Cardiac muscle cell (in vitro differentiated cells and primary cell): ENCODE measurements at regions not wholly inside any gene's neighbourhood (a gene's known extent, or its start where the extent isn't known, plus 50 kb on each side); places are given as distances from the start of the nearest gene placed in this dataset.

ENCODE experiments used
- DNase-seq, 2 donors: peaks; one replicate each; pipeline versions ENCODE4 v3.0.0 to v3.0.0-alpha.2; 2010 to 2017; ENCODE audit warnings: low read depth in 1 of 2, low spot score in 1 of 2
- H3K27ac ChIP-seq: fragments of 200-600 bp; sonication (generic); 2 replicates; pipeline ENCODE4 v1.5.1; 2016
- H3K27me3 ChIP-seq: fragments of 200-600 bp; sonication (generic); 2 replicates; pipeline ENCODE4 v1.6.0; 2016; ENCODE audit warnings: control low read depth
- H3K36me3 ChIP-seq: fragments of 200-600 bp; sonication (generic); 2 replicates; pipeline ENCODE4 v1.5.1; 2016; ENCODE audit warnings: control low read depth
- H3K4me1 ChIP-seq: fragments of 200-600 bp; sonication (generic); 2 replicates; pipeline ENCODE4 v1.8.1; 2017; ENCODE audit warnings: low read depth, mild to moderate bottlenecking, mixed run types
- H3K4me3 ChIP-seq: fragments of 200-600 bp; sonication (generic); 2 replicates; pipeline ENCODE4 v1.5.1; 2016; ENCODE audit warnings: mild to moderate bottlenecking
- H3K9me3 ChIP-seq: fragments of 200-600 bp; sonication (generic); 2 replicates; pipeline ENCODE4 v1.5.1; 2017; ENCODE audit warnings: low read depth, mild to moderate bottlenecking, control low read depth
- TF ChIP-seq, protein P1 (sequence below): IDR thresholded peaks from 2 replicates; pipeline ENCODE4 v1.5.1; 2012; ENCODE audit warnings: low read depth, mild to moderate bottlenecking, low read length

DNA sequence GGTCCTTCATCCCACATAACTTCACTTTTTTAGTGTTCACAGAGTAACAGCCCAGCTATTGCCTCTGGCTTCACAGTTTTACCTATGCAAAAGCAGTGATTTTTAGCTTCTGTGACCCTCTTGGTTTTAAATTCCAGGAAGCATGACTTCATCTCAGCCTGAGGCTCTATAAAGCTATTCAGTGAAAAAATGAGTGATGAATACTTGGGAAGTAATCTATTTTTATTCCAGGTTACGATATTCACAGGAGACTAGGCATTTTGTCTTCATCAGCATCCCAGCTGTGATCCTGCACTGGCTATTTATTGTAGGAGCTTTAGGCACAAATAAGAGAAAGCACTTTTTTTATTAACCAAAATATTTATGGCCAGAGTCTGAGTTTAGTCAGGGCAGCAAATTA is 164.8 kb downstream of the SNAPC1 start:
- TF ChIP-seq, protein P1, sequence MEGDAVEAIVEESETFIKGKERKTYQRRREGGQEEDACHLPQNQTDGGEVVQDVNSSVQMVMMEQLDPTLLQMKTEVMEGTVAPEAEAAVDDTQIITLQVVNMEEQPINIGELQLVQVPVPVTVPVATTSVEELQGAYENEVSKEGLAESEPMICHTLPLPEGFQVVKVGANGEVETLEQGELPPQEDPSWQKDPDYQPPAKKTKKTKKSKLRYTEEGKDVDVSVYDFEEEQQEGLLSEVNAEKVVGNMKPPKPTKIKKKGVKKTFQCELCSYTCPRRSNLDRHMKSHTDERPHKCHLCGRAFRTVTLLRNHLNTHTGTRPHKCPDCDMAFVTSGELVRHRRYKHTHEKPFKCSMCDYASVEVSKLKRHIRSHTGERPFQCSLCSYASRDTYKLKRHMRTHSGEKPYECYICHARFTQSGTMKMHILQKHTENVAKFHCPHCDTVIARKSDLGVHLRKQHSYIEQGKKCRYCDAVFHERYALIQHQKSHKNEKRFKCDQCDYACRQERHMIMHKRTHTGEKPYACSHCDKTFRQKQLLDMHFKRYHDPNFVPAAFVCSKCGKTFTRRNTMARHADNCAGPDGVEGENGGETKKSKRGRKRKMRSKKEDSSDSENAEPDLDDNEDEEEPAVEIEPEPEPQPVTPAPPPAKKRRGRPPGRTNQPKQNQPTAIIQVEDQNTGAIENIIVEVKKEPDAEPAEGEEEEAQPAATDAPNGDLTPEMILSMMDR, result no peak
- H3K4me1 ChIP-seq, result no peaks in the 10 kb centered on the region

DNA sequence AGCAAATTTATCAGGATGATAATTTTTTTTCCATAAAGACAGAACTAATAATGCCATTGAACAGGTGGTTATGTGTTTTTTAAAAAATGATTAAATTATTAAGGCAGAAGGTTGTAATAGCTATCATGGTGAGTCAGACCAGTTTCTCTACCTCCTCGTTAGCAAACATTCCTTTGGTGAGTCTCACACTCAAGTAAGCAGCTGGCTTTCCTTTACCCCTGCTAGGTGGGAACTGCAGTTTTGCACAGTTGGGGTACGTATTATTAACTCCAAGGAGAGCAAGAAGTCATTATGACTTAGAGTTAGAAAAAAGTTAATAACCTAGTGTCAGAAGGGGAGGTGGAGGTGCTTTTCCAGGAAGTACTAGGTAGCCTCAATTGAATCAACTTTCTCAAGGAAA is 165.3 kb downstream of the SNAPC1 start:
- no peaks in the 10 kb centered on the region for H3K9me3 ChIP-seq
- TF ChIP-seq, protein P1, result no peak
- no peak overlapping the region for H3K27ac ChIP-seq
- H3K4me3 ChIP-seq, result no peak overlapping the region
- no peaks in the 10 kb centered on the region for H3K36me3 ChIP-seq
- peak in 1 of 2 donors; percentile 4 for DNase-seq
- H3K27me3 ChIP-seq, result no peaks in the 10 kb centered on the region
- H3K4me1 ChIP-seq, result no peaks in the 10 kb centered on the region

More for the DNA sequence above, 164.8 kb downstream of the SNAPC1 start:
- no peak for DNase-seq
- no peak overlapping the region for H3K4me3 ChIP-seq
- H3K27ac ChIP-seq, result no peak overlapping the region
- no peaks in the 10 kb centered on the region for H3K27me3 ChIP-seq
- H3K9me3 ChIP-seq, result no peaks in the 10 kb centered on the region
- H3K36me3 ChIP-seq, result no peaks in the 10 kb centered on the region

DNA sequence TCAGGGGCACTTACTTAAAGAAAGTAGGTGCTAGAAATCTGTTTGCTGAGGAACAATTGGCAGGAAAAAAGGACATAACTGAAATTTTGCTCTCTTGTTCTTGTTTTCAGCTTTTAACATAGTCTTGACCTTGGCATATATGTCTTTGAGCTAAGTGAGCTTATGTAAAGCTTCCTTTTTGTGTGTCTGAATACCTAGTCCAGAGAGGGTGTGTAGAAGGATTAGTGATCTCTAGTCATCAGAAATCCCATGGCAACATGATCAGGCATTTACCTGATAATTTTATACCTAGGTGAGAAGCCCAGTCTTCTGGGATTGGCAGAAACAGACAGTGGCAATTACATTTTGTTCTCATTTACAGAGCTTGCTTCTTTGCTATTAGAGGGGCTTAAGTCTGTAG is 166.1 kb downstream of the SNAPC1 start:
- Histone ChIP-seq H3K36me3 (no peaks in the 10 kb centered on the region), H3K27ac (no peak overlapping the region), H3K27me3 (no peaks in the 10 kb centered on the region), H3K4me1 (no peaks in the 10 kb centered on the region), H3K4me3 (no peak overlapping the region), H3K9me3 (no peaks in the 10 kb centered on the region)
- DNase-seq, result no peak
- TF ChIP-seq, protein P1, result no peak

DNA sequence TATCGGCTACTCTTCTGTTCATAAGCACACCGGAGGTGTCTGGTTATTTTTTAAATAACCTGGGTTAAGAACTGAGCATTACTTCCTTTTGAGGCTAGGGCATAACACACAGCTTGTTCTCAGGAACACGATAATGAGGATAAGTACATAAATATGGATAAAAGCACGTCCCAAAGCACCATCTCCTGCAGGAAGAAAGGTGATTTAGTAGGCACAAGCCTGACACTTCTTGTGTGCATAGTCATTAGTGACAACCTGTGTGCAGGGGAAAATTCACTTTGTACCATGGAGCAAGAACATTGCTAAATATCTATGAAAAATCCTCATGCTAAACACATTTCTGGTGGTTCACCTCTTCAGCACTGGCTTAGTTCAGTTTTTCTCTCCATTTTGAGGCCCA is 166.5 kb downstream of the SNAPC1 start:
- Histone ChIP-seq H3K9me3 (no peaks in the 10 kb centered on the region), H3K27ac (no peak overlapping the region), H3K36me3 (no peaks in the 10 kb centered on the region), H3K4me1 (no peaks in the 10 kb centered on the region), H3K4me3 (no peak overlapping the region), H3K27me3 (no peaks in the 10 kb centered on the region)
- DNase-seq, result no peak
- TF ChIP-seq, protein P1, result no peak

DNA sequence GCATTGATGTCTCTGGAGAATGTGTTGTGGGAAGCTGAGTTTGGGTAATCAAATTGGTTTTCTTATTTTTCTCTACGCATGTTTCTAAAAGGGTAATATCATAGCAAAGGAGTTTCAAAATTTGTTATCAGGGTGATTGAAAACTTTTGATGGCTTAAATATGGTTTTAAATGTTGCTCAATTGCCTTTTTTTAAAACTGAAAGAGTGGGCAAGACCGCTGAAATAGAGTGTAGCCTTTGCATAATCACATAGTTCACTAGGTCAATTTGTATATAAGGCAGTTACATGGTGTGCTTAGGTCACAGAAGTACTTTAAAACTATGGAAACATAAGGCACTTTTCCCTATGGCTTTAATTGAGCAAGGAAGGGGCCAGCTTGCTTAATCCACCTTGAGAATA is 167.4 kb downstream of the SNAPC1 start:
- H3K27ac ChIP-seq, result no peak overlapping the region
- H3K27me3 ChIP-seq, result no peaks in the 10 kb centered on the region
- no peaks in the 10 kb centered on the region for H3K36me3 ChIP-seq
- DNase-seq, result no peak
- H3K4me3 ChIP-seq, result no peak overlapping the region
- H3K4me1 ChIP-seq, result no peaks in the 10 kb centered on the region
- H3K9me3 ChIP-seq, result no peaks in the 10 kb centered on the region
- TF ChIP-seq, protein P1, result no peak
